Natural killer cell treated with Interleukin-12 subunit alpha and Interleukin-12 subunit beta and Interleukin-15 and Interleukin-18, amount 100 ng/mL, for 72 hours (primary cell): ENCODE measurements at regions not wholly inside any gene's neighbourhood (a gene's known extent, or its start where the extent isn't known, plus 50 kb on each side); places are given as distances from the start of the nearest gene placed in this dataset.
"Not testable (repeated sequence)": the region's sequence is repeated elsewhere in the genome, so short reads cannot be mapped to it uniquely, and the experiment has no call there.

ENCODE experiments used
- ATAC-seq, 2 donors: fragments of 150-1000 bp; cut with Tn5 transposase in 1 of 2; sonication (Bioruptor Pico), chemical (Tn5 transposase) in 1 of 2; 2 replicates each; pipeline ENCODE4 v1.10.0; 2021
- DNase-seq: peaks from one replicate; pipeline ENCODE4 v3.0.0; 2022; ENCODE audit warnings: low spot score
- H3K27ac Mint-ChIP-seq, 2 donors: 1 replicate in 1 of 2; 2 replicates in 1 of 2; pipeline ENCODE4 v1.8.0; 2022; ENCODE audit warnings: mixed read lengths in 2 of 2, mild to moderate bottlenecking in 1 of 2, moderate library complexity in 1 of 2
- H3K27me3 Mint-ChIP-seq, 2 donors: 1 replicate in 1 of 2; 2 replicates in 1 of 2; pipeline ENCODE4 v1.8.0; 2022; ENCODE audit warnings: mixed read lengths in 2 of 2
- H3K36me3 Mint-ChIP-seq: one replicate; pipeline ENCODE4 v1.8.0; 2022; ENCODE audit warnings: mixed read lengths
- H3K4me1 Mint-ChIP-seq, 2 donors: 1 replicate in 1 of 2; 2 replicates in 1 of 2; pipeline ENCODE4 v1.8.0; 2022; ENCODE audit warnings: low read depth in 2 of 2, mixed read lengths in 2 of 2, mild to moderate bottlenecking in 1 of 2
- H3K4me3 Mint-ChIP-seq: one replicate; pipeline ENCODE4 v1.8.0; 2022; ENCODE audit warnings: mixed read lengths
- H3K9me3 Mint-ChIP-seq: 2 replicates; pipeline ENCODE4 v1.8.0; 2022; ENCODE audit warnings: mixed read lengths

GRCh38 chrX:127572471-127572870, 479.7 kb downstream of the ACTRT1 start:
- Mint-ChIP-seq H3K4me3 (no peak overlapping the region), H3K36me3 (no peaks in the 10 kb centered on the region), H3K27ac (no peak overlapping the region), H3K9me3 (peaks cover 16% of the 10 kb centered on the region), H3K4me1 (no peaks in the 10 kb centered on the region), H3K27me3 (no peaks in the 10 kb centered on the region)
- no peak for ATAC-seq
- DNase-seq, result no peak

- Mint-ChIP-seq H3K4me1 (no peaks in the 10 kb centered on the region), H3K27ac (no peak overlapping the region), H3K27me3 (no peaks in the 10 kb centered on the region), H3K36me3 (no peaks in the 10 kb centered on the region), H3K9me3 (peaks cover 14% of the 10 kb centered on the region), H3K4me3 (no peak overlapping the region)
- DNase-seq (no peak), ATAC-seq (no peak)
Observed at GRCh38 chrX:127571834-127572233, 480.4 kb downstream of the ACTRT1 start.

GRCh38 chrX:127570276-127570675, 481.9 kb downstream of the ACTRT1 start:
- no peaks in the 10 kb centered on the region for H3K36me3 Mint-ChIP-seq
- H3K27me3 Mint-ChIP-seq, result no peaks in the 10 kb centered on the region
- no peak for ATAC-seq
- peaks cover 13% of the 10 kb centered on the region for H3K9me3 Mint-ChIP-seq
- no peak overlapping the region for H3K4me3 Mint-ChIP-seq
- DNase-seq, result no peak
- no peak overlapping the region for H3K27ac Mint-ChIP-seq
- no peaks in the 10 kb centered on the region for H3K4me1 Mint-ChIP-seq

- H3K27me3 Mint-ChIP-seq, result no peaks in the 10 kb centered on the region
- H3K27ac Mint-ChIP-seq, result no peak overlapping the region
- H3K36me3 Mint-ChIP-seq, result no peaks in the 10 kb centered on the region
- DNase-seq (no peak), ATAC-seq (no peak)
- no peak overlapping the region for H3K4me3 Mint-ChIP-seq
- no peaks in the 10 kb centered on the region for H3K4me1 Mint-ChIP-seq
- peaks cover 9% of the 10 kb centered on the region for H3K9me3 Mint-ChIP-seq
Observed at GRCh38 chrX:127568691-127569090, 483.5 kb downstream of the ACTRT1 start.

GRCh38 chrX:127558811-127559210, 493.4 kb downstream of the ACTRT1 start:
- H3K27ac Mint-ChIP-seq, result no peak overlapping the region
- no peaks in the 10 kb centered on the region for H3K36me3 Mint-ChIP-seq
- no peaks in the 10 kb centered on the region for H3K4me1 Mint-ChIP-seq
- DNase-seq (no peak), ATAC-seq (no peak)
- H3K4me3 Mint-ChIP-seq, result no peak overlapping the region
- H3K9me3 Mint-ChIP-seq, result peaks cover 20% of the 10 kb centered on the region
- no peaks in the 10 kb centered on the region for H3K27me3 Mint-ChIP-seq

- Mint-ChIP-seq H3K36me3 (no peaks in the 10 kb centered on the region), H3K4me3 (no peak overlapping the region), H3K9me3 (peaks cover 4% of the 10 kb centered on the region), H3K27me3 (no peaks in the 10 kb centered on the region), H3K27ac (no peak overlapping the region), H3K4me1 (no peaks in the 10 kb centered on the region)
- ATAC-seq (no peak), DNase-seq (no peak)
Observed at GRCh38 chrX:127552571-127552970, 499.6 kb downstream of the ACTRT1 start.

GRCh38 chrX:127519323-127519722, 532.9 kb downstream of the ACTRT1 start:
- ATAC-seq (no peak), DNase-seq (no peak)
- Mint-ChIP-seq H3K9me3 (peaks cover 23% of the 10 kb centered on the region), H3K4me1 (no peaks in the 10 kb centered on the region), H3K36me3 (peaks cover 4% of the 10 kb centered on the region), H3K27ac (no peak overlapping the region), H3K4me3 (no peak overlapping the region), H3K27me3 (no peaks in the 10 kb centered on the region)

GRCh38 chrX:127490000-127490399, 562.2 kb downstream of the ACTRT1 start:
- no peaks in the 10 kb centered on the region for H3K27me3 Mint-ChIP-seq
- H3K9me3 Mint-ChIP-seq, result peaks cover 4% of the 10 kb centered on the region
- H3K4me3 Mint-ChIP-seq, result no peak overlapping the region
- H3K27ac Mint-ChIP-seq, result no peak overlapping the region
- H3K36me3 Mint-ChIP-seq, result no peaks in the 10 kb centered on the region
- no peak for DNase-seq
- H3K4me1 Mint-ChIP-seq, result no peaks in the 10 kb centered on the region
- ATAC-seq, result no peak

GRCh38 chrX:127466211-127466610, 586.0 kb downstream of the ACTRT1 start:
- H3K27ac Mint-ChIP-seq, result no peak overlapping the region
- ATAC-seq (no peak), DNase-seq (no peak)
- H3K36me3 Mint-ChIP-seq, result no peaks in the 10 kb centered on the region
- H3K4me1 Mint-ChIP-seq, result no peaks in the 10 kb centered on the region
- peaks cover 4% of the 10 kb centered on the region for H3K9me3 Mint-ChIP-seq
- H3K27me3 Mint-ChIP-seq, result peaks cover 0 to 3% of the 10 kb centered on the region in 2 donors
- no peak overlapping the region for H3K4me3 Mint-ChIP-seq

GRCh38 chrX:127459790-127460189, 592.4 kb downstream of the ACTRT1 start:
- peaks cover 4% of the 10 kb centered on the region for H3K9me3 Mint-ChIP-seq
- no peak overlapping the region for H3K4me3 Mint-ChIP-seq

GRCh38 chrX:127457161-127457560, 595.0 kb downstream of the ACTRT1 start:
- no peaks in the 10 kb centered on the region for H3K4me1 Mint-ChIP-seq
- ATAC-seq (no peak), DNase-seq (no peak)
- no peak overlapping the region for H3K27ac Mint-ChIP-seq
- no peak overlapping the region for H3K4me3 Mint-ChIP-seq
- no peaks in the 10 kb centered on the region for H3K36me3 Mint-ChIP-seq
- peaks cover 0 to 2% of the 10 kb centered on the region in 2 donors for H3K27me3 Mint-ChIP-seq
- H3K9me3 Mint-ChIP-seq, result no peaks in the 10 kb centered on the region

More at GRCh38 chrX:127459790-127460189, 592.4 kb downstream of the ACTRT1 start:
- Mint-ChIP-seq H3K4me1 (no peaks in the 10 kb centered on the region), H3K27me3 (peaks cover 0 to 5% of the 10 kb centered on the region in 2 donors), H3K36me3 (no peaks in the 10 kb centered on the region), H3K27ac (no peak overlapping the region)
- no peak for ATAC-seq
- DNase-seq, result no peak

GRCh38 chrX:127439676-127440075, 612.5 kb downstream of the ACTRT1 start:
- Mint-ChIP-seq H3K9me3 (no peaks in the 10 kb centered on the region), H3K27ac (no peak overlapping the region), H3K36me3 (no peaks in the 10 kb centered on the region), H3K27me3 (no peaks in the 10 kb centered on the region), H3K4me3 (no peak overlapping the region), H3K4me1 (no peaks in the 10 kb centered on the region)
- no peak for DNase-seq
- ATAC-seq, result no peak

GRCh38 chrX:127405946-127406345, 586.4 kb downstream of the PRR32 start:
- Mint-ChIP-seq H3K4me1 (no peaks in the 10 kb centered on the region), H3K27me3 (no peaks in the 10 kb centered on the region), H3K27ac (no peak overlapping the region), H3K36me3 (peaks cover 6% of the 10 kb centered on the region), H3K4me3 (no peak overlapping the region), H3K9me3 (peaks cover 7% of the 10 kb centered on the region)
- ATAC-seq (no peak), DNase-seq (no peak)

- H3K27me3 Mint-ChIP-seq, result no peaks in the 10 kb centered on the region
- H3K4me1 Mint-ChIP-seq, result no peaks in the 10 kb centered on the region
- DNase-seq (no peak), ATAC-seq (no peak)
- H3K27ac Mint-ChIP-seq, result no peak overlapping the region
- H3K9me3 Mint-ChIP-seq, result peaks cover 7% of the 10 kb centered on the region
- H3K36me3 Mint-ChIP-seq, result peaks cover 6% of the 10 kb centered on the region
- H3K4me3 Mint-ChIP-seq, result no peak overlapping the region
Observed at GRCh38 chrX:127404161-127404560, 584.6 kb downstream of the PRR32 start.

- H3K4me3 Mint-ChIP-seq, H3K36me3 Mint-ChIP-seq, H3K27me3 Mint-ChIP-seq, H3K9me3 Mint-ChIP-seq, H3K27ac Mint-ChIP-seq, H3K4me1 Mint-ChIP-seq, ATAC-seq, DNase-seq: not testable (repeated sequence)
Observed at GRCh38 chrX:127400231-127400630, 580.7 kb downstream of the PRR32 start.
